GM12872 (cell line): ENCODE measurements at regions not wholly inside any gene's neighbourhood (a gene's known extent, or its start where the extent isn't known, plus 50 kb on each side); places are given as distances from the start of the nearest gene placed in this dataset.

ENCODE experiments used
- TF ChIP-seq, protein P1 (sequence below): IDR thresholded peaks from 3 replicates; pipeline ENCODE4 v1.5.1; 2011; ENCODE audit warnings: low read depth, mild to moderate bottlenecking, low read length, moderate library complexity; ENCODE audit not compliant: insufficient read depth

DNA sequence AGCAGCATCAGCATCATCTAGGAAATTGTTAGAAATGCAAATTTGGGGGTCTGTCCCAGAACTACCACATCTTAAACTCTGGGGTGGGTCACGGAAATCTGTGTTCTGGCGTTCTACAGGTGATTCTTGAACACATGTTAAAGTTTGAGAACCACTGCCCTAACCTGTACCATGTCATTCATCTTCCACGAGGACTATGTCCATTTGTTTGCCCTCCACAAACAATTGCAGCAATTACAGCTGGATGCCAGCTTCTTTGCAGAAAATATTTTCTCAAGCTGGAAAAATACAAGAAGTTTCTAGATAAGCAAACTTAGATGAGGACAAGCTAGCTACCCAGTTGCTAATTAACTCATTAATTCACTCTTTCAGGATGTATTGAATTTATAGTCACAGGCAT, 54.1 kb downstream of the MAFB start:
- TF ChIP-seq, protein P1, sequence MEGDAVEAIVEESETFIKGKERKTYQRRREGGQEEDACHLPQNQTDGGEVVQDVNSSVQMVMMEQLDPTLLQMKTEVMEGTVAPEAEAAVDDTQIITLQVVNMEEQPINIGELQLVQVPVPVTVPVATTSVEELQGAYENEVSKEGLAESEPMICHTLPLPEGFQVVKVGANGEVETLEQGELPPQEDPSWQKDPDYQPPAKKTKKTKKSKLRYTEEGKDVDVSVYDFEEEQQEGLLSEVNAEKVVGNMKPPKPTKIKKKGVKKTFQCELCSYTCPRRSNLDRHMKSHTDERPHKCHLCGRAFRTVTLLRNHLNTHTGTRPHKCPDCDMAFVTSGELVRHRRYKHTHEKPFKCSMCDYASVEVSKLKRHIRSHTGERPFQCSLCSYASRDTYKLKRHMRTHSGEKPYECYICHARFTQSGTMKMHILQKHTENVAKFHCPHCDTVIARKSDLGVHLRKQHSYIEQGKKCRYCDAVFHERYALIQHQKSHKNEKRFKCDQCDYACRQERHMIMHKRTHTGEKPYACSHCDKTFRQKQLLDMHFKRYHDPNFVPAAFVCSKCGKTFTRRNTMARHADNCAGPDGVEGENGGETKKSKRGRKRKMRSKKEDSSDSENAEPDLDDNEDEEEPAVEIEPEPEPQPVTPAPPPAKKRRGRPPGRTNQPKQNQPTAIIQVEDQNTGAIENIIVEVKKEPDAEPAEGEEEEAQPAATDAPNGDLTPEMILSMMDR, result no peak

DNA sequence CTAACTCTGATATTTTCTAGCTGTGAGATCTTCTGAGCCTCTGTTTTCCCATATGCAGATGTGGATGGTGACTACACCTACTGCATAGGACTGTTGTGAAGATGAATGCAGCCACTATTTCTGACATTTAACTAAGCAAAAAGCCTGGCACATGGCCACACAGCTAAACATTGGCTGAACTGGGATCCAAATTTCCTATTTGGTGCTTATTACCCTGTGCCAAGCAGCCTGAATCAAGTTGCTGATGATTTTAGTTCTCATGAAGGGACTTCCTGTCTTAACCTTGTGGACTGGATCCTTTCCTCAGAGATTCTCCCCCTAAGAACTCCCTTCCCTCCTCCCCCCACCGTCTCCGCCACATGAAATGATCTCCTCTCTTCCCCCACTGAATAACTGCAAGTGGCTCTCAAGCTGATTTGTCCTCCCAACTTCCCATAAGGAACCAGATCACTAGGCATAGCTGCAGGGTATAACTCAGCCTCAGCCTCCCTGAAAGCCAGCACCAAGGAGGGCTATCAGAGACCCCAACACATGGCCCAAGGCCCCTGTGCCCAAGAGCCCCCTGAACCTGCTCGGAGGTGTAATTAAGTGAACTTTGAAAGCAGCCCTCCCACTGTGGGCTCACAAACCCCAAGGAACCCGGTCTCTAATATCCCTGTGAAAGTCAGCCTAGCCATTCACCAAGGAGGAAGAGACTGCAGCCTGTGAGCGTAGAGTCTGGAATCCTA, 55.7 kb downstream of the MAFB start:
- TF ChIP-seq, protein P1, result no peak

DNA sequence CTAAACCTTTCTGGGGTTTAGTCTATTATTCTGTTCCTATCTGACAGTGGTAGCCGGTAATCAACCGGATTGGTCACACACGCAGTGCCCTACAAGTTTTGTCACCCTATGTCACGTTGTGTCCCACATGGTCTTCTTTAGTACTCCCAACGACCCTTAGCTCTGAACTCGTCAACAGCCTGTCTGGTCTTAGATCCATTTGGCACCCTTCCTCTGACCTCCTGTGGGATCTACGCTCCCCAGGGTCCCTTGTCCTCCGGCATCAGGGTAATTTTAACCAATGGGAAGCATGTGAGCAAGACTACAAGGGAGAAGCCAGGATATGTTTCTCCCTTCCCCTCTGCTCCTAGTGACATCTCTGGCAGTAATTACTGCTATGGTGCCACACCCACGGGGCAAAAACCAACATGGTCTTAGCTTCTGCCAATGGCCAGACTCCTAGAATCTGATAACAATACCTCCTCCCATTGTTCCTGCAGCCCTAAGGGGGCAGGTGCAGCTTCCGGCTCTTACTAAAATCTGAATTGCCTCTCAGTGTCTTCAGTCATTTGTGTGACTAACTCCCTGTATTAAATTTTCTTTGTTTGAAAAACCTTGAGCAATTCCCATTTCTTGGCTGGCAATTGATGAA, 56.6 kb downstream of the MAFB start:
- TF ChIP-seq, protein P1, result no peak

DNA sequence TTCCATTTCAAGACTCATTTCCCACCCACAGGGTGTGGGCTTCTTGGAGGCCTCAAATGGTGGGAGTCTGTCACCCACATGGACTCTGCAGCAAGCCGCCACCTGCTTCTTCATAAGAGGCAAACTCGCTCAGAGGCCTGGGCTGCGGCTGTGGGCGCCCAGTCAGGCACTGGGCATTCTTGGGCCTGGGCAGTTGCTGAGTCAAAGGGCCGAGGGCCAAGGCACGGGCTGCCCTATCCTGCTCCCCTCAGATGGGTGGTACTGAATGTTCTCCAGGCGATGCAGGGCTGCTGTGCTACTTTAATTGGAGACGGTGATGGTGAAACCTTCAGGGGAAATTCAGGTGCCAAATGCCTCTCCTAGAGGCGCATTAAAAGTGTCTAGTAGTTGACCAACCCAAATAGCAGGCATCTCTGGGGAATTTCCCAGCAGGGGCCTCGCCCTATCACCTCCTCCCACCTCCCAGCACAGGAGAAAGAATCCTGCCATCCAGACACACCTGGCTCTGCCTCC, 57.9 kb downstream of the MAFB start:
- TF ChIP-seq, protein P1, result no peak

DNA sequence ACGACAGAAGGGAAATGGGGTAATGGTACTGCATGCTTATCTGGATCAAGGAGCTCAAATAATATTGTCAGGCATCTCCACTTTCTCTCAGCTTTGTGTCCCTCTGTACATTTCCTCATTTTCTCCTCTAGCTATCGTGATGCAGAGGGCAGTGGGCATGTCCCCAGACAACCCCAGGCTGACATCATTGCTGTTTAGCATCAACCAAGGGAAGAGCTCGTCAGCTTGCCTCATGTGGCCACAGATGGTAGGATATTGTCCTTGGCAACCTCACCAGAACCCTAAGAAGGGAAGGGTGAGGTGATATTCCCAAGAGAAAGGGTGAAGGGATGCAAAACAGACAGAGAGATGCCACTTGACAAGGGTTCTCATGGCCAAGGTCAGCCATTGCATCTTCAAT, 58.3 kb downstream of the MAFB start:
- TF ChIP-seq, protein P1, result no peak

DNA sequence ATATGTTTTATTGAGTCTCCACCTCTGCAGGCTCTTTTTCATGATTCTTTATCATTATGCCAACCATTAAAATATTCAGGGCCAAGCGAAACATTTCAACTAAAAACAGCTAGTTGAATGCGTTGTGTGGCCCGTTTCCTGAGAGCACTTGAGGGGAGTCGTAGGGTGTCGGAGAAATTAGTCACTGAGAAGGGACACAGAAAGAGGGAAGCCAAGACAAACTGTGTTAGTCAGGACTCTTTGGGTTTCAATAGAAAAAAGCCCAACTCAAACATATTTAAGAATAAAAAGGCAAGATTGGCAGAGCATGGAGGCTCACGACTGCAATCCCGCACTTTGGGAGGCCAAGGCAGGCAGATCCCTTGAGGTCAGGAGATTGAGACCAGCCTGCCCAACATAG, 58.9 kb downstream of the MAFB start:
- TF ChIP-seq, protein P1, result no peak

DNA sequence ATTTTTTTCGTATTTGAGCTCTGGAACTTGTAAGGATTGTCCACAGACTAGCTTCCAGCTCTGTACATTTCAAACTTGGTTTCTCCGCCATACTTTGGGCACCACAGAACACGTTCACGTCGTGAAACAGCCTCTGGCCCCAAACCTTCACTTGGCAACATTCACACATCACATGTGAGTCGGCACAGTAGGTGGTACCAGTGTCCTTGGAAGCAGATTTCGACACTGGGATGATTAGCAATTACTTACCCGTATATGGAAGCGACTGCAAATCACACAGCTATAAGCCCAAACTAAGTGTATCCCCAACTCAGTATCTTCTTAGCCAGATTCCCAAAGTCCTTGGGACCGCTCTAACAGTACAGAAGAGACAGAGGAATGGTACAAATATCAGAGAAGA, 60.2 kb downstream of the MAFB start:
- TF ChIP-seq, protein P1, result no peak
